WTC11 (cell line): ENCODE measurements at regions not wholly inside any gene's neighbourhood (a gene's known extent, or its start where the extent isn't known, plus 50 kb on each side); places are given as distances from the start of the nearest gene placed in this dataset.

ENCODE experiments used
- ATAC-seq: fragments of 200-7000 bp; cut with Tn5 transposase; 2 replicates; pipeline ENCODE4 v1.10.0; 2021; ENCODE audit warnings: mild to moderate bottlenecking, moderate library complexity
- CTCF ChIA-PET: fragments of 300-600 bp; sonication (Branson Sonifier 250); formaldehyde crosslinking; loops from one replicate; lab custom pipeline; 2021; ENCODE audit warnings: antibody characterized with exemption; lab: Charles Lee
- POLR2A ChIA-PET: fragments of 350-600 bp; sonication (Branson Sonifier 250); formaldehyde crosslinking; loops from one replicate; lab custom pipeline; 2021; ENCODE audit warnings: antibody characterized with exemption; lab: Charles Lee
- DNase-seq: peaks from one replicate; pipeline ENCODE4 v3.0.0; 2021; ENCODE audit warnings: low spot score
- H3K27ac Mint-ChIP-seq: 2 replicates; pipeline ENCODE4 v1.8.0; 2021; ENCODE audit warnings: mixed read lengths
- H3K27me3 Mint-ChIP-seq: 2 replicates; pipeline ENCODE4 v1.8.0; 2021; ENCODE audit warnings: low read depth, mild to moderate bottlenecking, moderate library complexity, mixed read lengths
- H3K36me3 Mint-ChIP-seq: 2 replicates; pipeline ENCODE4 v1.8.0; 2021; ENCODE audit warnings: mixed read lengths
- H3K4me1 Mint-ChIP-seq: 2 replicates; pipeline ENCODE4 v1.8.0; 2022; ENCODE audit warnings: mixed read lengths
- H3K4me3 Mint-ChIP-seq: 2 replicates; pipeline ENCODE4 v1.8.0; 2021; ENCODE audit warnings: mild to moderate bottlenecking, moderate library complexity, mixed read lengths
- H3K9me3 Mint-ChIP-seq: 2 replicates; pipeline ENCODE4 v1.8.0; 2021; ENCODE audit warnings: mixed read lengths
- E2F1 ChIP-seq: sonication (generic); formaldehyde crosslinking; IDR thresholded peaks from 2 replicates; pipeline ENCODE4 v1.8.0; 2022; ENCODE audit warnings: mild to moderate bottlenecking, missing genetic modification reagents
- E2F5 ChIP-seq: sonication (generic); formaldehyde crosslinking; IDR thresholded peaks from 2 replicates; pipeline ENCODE4 v1.8.1; 2022; ENCODE audit warnings: mild to moderate bottlenecking, moderate library complexity, missing genetic modification reagents
- GRHL2 ChIP-seq: fragments of 250-450 bp; sonication (Bioruptor Pico); IDR thresholded peaks from 2 replicates; pipeline ENCODE4 v1.8.0; 2022; ENCODE audit warnings: mild to moderate bottlenecking, moderate library complexity; ENCODE audit not compliant: insufficient replicate concordance, severe bottlenecking
- GTF2I ChIP-seq: fragments of 250-450 bp; sonication (Bioruptor Pico); conservative IDR thresholded peaks from 2 replicates; pipeline ENCODE4 v1.4.0; 2021; ENCODE audit warnings: mild to moderate bottlenecking
- HMGXB4 ChIP-seq: sonication (generic); formaldehyde crosslinking; IDR thresholded peaks from 2 replicates; pipeline ENCODE4 v1.8.1; 2023; ENCODE audit warnings: mild to moderate bottlenecking, moderate library complexity, missing genetic modification reagents
- NR2C2 ChIP-seq: sonication (generic); formaldehyde crosslinking; IDR thresholded peaks from 2 replicates; pipeline ENCODE4 v1.8.0; 2022; ENCODE audit warnings: mild to moderate bottlenecking, missing genetic modification reagents
- PREB ChIP-seq: sonication (generic); formaldehyde crosslinking; IDR thresholded peaks from 2 replicates; pipeline ENCODE4 v1.8.1; 2022; ENCODE audit warnings: mild to moderate bottlenecking, missing genetic modification reagents, moderate library complexity, borderline replicate concordance
- STAT6 ChIP-seq: sonication (generic); formaldehyde crosslinking; conservative IDR thresholded peaks from 2 replicates; pipeline ENCODE4 v1.8.1; 2023; ENCODE audit warnings: mild to moderate bottlenecking, low read depth, missing genetic modification reagents, moderate library complexity
- TCF7 ChIP-seq: sonication (generic); formaldehyde crosslinking; IDR thresholded peaks from 2 replicates; pipeline ENCODE4 v1.8.0; 2022; ENCODE audit warnings: mild to moderate bottlenecking, low read depth, missing genetic modification reagents, moderate library complexity
- USF1 ChIP-seq: sonication (generic); formaldehyde crosslinking; IDR thresholded peaks from 2 replicates; pipeline ENCODE4 v1.8.0; 2022; ENCODE audit warnings: mild to moderate bottlenecking, missing genetic modification reagents
- ZNF121 ChIP-seq: sonication (generic); formaldehyde crosslinking; IDR thresholded peaks from 2 replicates; pipeline ENCODE4 v1.8.0; 2023; ENCODE audit warnings: missing genetic modification reagents
- ZNF263 ChIP-seq: sonication (generic); formaldehyde crosslinking; IDR thresholded peaks from 2 replicates; pipeline ENCODE4 v1.8.1; 2022; ENCODE audit warnings: low read depth, mild to moderate bottlenecking, moderate library complexity, missing genetic modification reagents
- ZNF281 ChIP-seq: sonication (generic); formaldehyde crosslinking; IDR thresholded peaks from 2 replicates; pipeline ENCODE4 v1.8.0; 2023; ENCODE audit warnings: mild to moderate bottlenecking, missing genetic modification reagents
- ZNF416 ChIP-seq: fragments of 250-450 bp; sonication (Bioruptor Pico); IDR thresholded peaks from 2 replicates; pipeline ENCODE4 v1.9.0; 2021; ENCODE audit warnings: mild to moderate bottlenecking, inconsistent platforms
- ZSCAN18 ChIP-seq: fragments of 250-450 bp; sonication (Bioruptor Pico); IDR thresholded peaks from 2 replicates; pipeline ENCODE4 v2.1.2; 2022; ENCODE audit warnings: mild to moderate bottlenecking, moderate library complexity

- no peak for TF ChIP-seq USF1
- TF ChIP-seq, all 79 proteins: peak for 0
Measured at GRCh38 chr4:1531683-1532548, 125.7 kb upstream of the NKX1-1 start (continued).

- ATAC-seq (no peak), DNase-seq (no peak)
- Mint-ChIP-seq H3K27me3 (peaks cover 13% of the 10 kb centered on the region), H3K4me3 (no peak overlapping the region), H3K27ac (no peak overlapping the region), H3K36me3 (no peaks in the 10 kb centered on the region), H3K9me3 (no peaks in the 10 kb centered on the region; the same call in 1 of the 2 replicates), H3K4me1 (no peaks in the 10 kb centered on the region)
- TF ChIP-seq GTF2I (CRISPR knock-in tag) (no peak), PREB (CRISPR knock-in tag) (no peak), ZNF263 (CRISPR knock-in tag) (no peak), HMGXB4 (CRISPR knock-in tag) (no peak), ZNF281 (CRISPR knock-in tag) (no peak), ZSCAN18 (CRISPR knock-in tag) (no peak), ZNF121 (CRISPR knock-in tag) (no peak), NR2C2 (CRISPR knock-in tag) (no peak), GRHL2 (no peak), TCF7 (CRISPR knock-in tag) (no peak), ZNF416 (CRISPR knock-in tag) (no peak), E2F1 (CRISPR knock-in tag) (no peak), STAT6 (CRISPR knock-in tag) (no peak), E2F5 (no peak)
- POLR2A ChIA-PET: no interaction called here
- CTCF ChIA-PET: interaction anchor here (1.2 kb wide), 1 partner anchor 17 kb away, joined by 6 read pairs; no protein-coding TSS in a partner anchor
Measured at GRCh38 chr4:1530356-1530755, 124.1 kb upstream of the NKX1-1 start.
